BE2C (cell line): ENCODE measurements at regions not wholly inside any gene's neighbourhood (a gene's known extent, or its start where the extent isn't known, plus 50 kb on each side); places are given as distances from the start of the nearest gene placed in this dataset.

Experiments used
- DNase-seq: peaks from one replicate; pipeline ENCODE4 v3.0.0-alpha.2; 2020
- H3K27me3 ChIP-seq: fragments of 250-450 bp; sonication (Bioruptor Pico); 2 replicates; pipeline ENCODE4 v1.5.1; 2020; ENCODE audit warnings: mild to moderate bottlenecking
- H3K36me3 ChIP-seq: fragments of 250-450 bp; sonication (Bioruptor Pico); 2 replicates; pipeline ENCODE4 v1.5.1; 2020; ENCODE audit warnings: mild to moderate bottlenecking
- H3K4me1 ChIP-seq: fragments of 250-450 bp; sonication (Bioruptor Pico); 2 replicates; pipeline ENCODE4 v1.5.1; 2020
- H3K4me3 ChIP-seq: 2 replicates; pipeline ENCODE4 v1.5.1; 2011; ENCODE audit warnings: low read depth, low read length
- H3K9me3 ChIP-seq: fragments of 250-450 bp; sonication (Bioruptor Pico); 2 replicates; pipeline ENCODE4 v1.5.1; 2020
- TF ChIP-seq, protein P1 (sequence below): IDR thresholded peaks from 2 replicates; pipeline ENCODE4 v1.5.1; 2012; ENCODE audit warnings: mild to moderate bottlenecking, low read depth, low read length

DNA sequence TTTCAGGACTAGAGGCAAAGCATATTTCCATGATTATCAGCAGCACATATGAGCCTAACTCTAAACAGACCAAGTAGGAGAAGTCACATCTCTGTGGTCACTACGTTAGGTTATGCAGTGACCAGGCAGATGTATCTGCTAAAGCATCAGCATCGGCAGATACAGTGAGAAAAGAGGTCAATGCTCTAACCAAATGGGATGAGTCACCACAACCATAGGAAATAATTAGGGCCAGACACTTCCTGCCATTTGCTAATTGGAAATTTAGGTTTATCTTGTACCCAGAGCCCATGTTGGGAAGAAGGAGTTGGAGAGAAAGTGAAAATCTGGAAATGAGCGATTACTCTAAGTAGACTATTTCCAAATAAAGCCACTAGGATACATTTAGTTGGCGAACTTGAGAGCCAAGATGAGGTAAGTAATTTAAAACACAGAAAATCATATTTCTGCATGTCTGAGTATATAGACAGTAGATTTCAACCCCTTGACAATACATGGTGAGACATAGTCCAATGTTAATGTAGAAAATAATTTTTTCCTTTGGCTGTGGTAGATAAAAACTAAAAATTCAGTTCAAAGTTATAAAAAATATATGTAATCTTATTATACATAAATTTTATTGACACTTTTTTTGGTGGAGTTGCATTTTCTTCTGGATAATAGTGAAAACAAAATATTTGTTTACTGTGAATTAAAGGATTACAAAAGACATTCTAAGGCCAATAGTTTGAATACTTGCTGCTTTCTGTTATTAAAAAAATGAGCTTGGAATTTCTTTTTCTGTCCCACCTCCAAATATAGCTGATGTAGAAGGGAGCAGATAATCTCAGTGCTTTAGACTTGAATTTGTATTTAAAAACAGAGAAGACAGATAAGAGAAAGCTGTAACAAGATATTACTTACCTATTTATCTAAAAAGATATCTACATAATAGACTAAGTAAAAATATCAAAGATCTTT, 104.4 kb upstream of the CSNK1A1L start:
- Histone ChIP-seq H3K9me3 (no peaks in the 10 kb centered on the region), H3K36me3 (no peaks in the 10 kb centered on the region), H3K4me1 (no peaks in the 10 kb centered on the region), H3K4me3 (no peak overlapping the region), H3K27me3 (no peaks in the 10 kb centered on the region)
- TF ChIP-seq, protein P1, sequence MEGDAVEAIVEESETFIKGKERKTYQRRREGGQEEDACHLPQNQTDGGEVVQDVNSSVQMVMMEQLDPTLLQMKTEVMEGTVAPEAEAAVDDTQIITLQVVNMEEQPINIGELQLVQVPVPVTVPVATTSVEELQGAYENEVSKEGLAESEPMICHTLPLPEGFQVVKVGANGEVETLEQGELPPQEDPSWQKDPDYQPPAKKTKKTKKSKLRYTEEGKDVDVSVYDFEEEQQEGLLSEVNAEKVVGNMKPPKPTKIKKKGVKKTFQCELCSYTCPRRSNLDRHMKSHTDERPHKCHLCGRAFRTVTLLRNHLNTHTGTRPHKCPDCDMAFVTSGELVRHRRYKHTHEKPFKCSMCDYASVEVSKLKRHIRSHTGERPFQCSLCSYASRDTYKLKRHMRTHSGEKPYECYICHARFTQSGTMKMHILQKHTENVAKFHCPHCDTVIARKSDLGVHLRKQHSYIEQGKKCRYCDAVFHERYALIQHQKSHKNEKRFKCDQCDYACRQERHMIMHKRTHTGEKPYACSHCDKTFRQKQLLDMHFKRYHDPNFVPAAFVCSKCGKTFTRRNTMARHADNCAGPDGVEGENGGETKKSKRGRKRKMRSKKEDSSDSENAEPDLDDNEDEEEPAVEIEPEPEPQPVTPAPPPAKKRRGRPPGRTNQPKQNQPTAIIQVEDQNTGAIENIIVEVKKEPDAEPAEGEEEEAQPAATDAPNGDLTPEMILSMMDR = no peak
- no peak for DNase-seq

DNA sequence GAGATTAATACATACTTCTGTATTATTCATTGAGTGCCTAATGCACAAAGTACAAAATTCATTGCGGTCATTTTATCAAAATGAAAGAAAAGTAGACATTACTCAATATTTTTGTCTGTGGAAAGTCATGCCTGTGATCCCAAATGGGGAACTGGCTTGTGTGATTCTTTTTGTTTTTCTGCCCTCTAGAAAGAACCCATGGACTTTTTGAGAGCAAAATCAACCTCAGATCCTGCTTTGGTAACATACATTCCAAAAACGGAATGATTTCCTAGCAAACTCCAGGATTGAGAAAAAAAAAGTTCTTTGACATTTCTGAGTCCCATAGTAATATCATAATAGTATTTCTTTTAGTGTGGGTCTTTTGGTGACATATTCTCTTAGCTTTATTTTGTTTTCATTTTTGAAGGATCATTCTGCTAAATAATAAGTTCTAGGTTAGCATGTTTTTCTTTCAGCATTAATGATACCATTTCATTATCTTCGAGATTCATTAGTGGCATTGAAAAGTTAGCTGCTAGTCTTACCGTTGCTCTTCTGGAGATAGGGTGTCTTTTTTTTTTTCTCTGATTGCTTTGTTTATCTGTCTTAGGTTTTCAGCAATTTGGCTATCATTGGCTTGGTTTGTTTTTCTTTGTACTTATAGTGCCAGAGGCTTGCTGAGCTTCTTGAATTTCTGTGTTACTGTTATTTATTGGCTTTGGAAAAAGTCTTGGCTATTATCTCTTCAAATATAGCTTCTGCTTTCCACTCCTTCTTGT, 102.4 kb upstream of the CSNK1A1L start:
- no peak for DNase-seq

DNA sequence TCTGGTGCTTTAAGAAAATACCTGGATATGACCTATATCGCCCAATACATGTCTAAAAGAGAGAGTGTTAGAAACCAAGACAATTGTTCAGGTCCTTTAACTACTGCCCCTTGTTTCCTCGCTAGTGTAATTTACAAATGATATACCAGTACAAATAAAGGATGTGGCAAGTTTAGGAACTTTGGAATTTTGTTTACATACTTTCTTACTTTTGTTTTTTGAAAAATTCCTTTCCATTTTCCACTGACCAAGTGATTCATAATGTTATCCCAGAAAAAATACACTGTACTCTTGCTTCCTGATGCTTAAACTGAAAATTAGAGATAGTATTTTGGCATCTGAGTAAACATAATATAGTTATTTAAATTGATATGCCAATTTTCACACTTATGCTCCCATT, 96.8 kb upstream of the CSNK1A1L start:
- TF ChIP-seq, protein P1 = no peak
- Histone ChIP-seq H3K9me3 (no peaks in the 10 kb centered on the region), H3K4me1 (no peaks in the 10 kb centered on the region), H3K27me3 (no peaks in the 10 kb centered on the region), H3K36me3 (no peaks in the 10 kb centered on the region), H3K4me3 (no peak overlapping the region)
- no peak for DNase-seq

More for the DNA sequence above, 102.4 kb upstream of the CSNK1A1L start:
- no peaks in the 10 kb centered on the region for H3K4me1 ChIP-seq
- H3K4me3 ChIP-seq = no peak overlapping the region
- TF ChIP-seq, protein P1 = no peak
- H3K9me3 ChIP-seq = no peaks in the 10 kb centered on the region
- no peaks in the 10 kb centered on the region for H3K36me3 ChIP-seq
- H3K27me3 ChIP-seq = no peaks in the 10 kb centered on the region

DNA sequence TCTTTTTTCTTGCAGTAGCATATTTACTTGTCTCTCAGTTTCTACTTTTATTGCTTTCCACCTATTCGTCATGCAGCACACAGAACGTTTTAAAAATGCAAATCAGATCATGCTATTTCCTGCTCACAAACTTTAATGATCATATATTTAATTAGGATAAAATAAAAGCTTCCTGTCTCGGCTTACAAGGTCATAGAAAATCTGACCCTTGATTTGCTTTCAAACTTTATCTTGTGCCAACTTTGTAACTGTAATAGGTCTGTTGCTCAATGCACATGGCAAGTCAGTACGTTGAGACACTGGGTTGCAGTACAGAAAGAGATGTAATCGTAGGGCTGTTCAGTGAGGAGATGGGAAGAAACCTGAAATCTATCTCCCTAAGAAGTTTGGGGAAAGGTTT, 95.6 kb upstream of the CSNK1A1L start:
- DNase-seq = no peak
- TF ChIP-seq, protein P1 = no peak
- no peaks in the 10 kb centered on the region for H3K4me1 ChIP-seq

DNA sequence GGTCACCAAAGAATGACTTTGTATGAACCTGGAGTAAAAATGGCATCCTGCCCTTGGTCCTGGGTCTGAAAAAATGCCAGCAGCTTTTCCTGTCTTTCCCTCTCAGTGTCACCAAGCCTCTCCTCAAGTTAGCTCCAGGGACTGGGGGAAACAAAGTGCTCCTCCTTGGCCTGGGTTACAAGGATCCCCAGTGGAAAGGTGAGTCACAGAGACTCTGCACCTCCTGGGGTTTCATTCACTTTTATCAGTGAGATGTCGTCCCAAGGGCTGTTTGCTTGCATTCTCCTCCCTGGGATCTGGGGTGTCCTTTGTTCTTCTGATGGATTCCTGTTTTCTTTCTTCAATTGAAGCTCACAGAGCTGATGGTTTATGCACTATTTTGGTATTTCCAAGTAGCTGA, 93.2 kb upstream of the CSNK1A1L start:
- DNase-seq = no peak
- Histone ChIP-seq H3K9me3 (no peaks in the 10 kb centered on the region), H3K4me3 (no peak overlapping the region), H3K36me3 (no peaks in the 10 kb centered on the region), H3K4me1 (no peaks in the 10 kb centered on the region), H3K27me3 (no peaks in the 10 kb centered on the region)
- TF ChIP-seq, protein P1 = no peak

More for the DNA sequence above, 95.6 kb upstream of the CSNK1A1L start:
- Histone ChIP-seq H3K36me3 (no peaks in the 10 kb centered on the region), H3K4me3 (no peak overlapping the region), H3K9me3 (no peaks in the 10 kb centered on the region), H3K27me3 (no peaks in the 10 kb centered on the region)
